AG09309 (cell line): ENCODE measurements at regions not wholly inside any gene's neighbourhood (a gene's known extent, or its start where the extent isn't known, plus 50 kb on each side); places are given as distances from the start of the nearest gene placed in this dataset.

ENCODE experiments used
- DNase-seq: peaks from one replicate; pipeline ENCODE4 v3.0.0-alpha.2; 2010; ENCODE audit warnings: low read depth
- H3K4me3 ChIP-seq: 2 replicates; pipeline ENCODE4 v1.5.1; 2011; ENCODE audit warnings: mild to moderate bottlenecking, low read depth, low read length, moderate library complexity; ENCODE audit not compliant: control insufficient read depth
- CTCF ChIP-seq: IDR thresholded peaks from 2 replicates; pipeline ENCODE4 v1.5.1; 2011; ENCODE audit warnings: mild to moderate bottlenecking, low read depth, low read length, inconsistent platforms; ENCODE audit not compliant: insufficient read depth, control insufficient read depth; ENCODE audit errors: missing control alignments

GRCh38 chr4:13762130-13762529 is 134.6 kb upstream of the BOD1L1 start:
- DNase-seq = no peak
- TF ChIP-seq CTCF = no peak
- no peak overlapping the region for H3K4me3 ChIP-seq

GRCh38 chr4:13763707-13764106 is 136.2 kb upstream of the BOD1L1 start:
- no peak for DNase-seq
- no peak overlapping the region for H3K4me3 ChIP-seq
- no peak for TF ChIP-seq CTCF

DNA sequence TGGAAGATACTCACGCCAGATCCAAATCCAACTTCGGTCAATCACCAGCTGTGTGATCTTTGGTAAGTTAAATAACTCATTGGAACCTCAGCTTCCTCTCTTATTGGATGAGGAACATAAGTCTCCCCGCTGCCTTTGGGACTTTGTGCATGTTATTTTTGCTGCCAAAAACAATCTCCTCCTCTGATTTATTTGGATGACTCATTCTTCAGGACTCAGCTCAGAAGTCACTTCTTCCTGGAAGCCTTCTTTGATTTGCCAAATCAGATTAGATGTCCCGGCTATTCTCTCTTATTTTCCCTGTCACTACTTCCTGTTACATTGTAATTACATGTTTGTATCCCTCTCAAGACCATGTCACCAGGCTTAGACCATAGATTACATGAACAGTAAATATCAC is 138.0 kb upstream of the BOD1L1 start:
- no peak overlapping the region for H3K4me3 ChIP-seq
- TF ChIP-seq CTCF = no peak
- DNase-seq = no peak

DNA sequence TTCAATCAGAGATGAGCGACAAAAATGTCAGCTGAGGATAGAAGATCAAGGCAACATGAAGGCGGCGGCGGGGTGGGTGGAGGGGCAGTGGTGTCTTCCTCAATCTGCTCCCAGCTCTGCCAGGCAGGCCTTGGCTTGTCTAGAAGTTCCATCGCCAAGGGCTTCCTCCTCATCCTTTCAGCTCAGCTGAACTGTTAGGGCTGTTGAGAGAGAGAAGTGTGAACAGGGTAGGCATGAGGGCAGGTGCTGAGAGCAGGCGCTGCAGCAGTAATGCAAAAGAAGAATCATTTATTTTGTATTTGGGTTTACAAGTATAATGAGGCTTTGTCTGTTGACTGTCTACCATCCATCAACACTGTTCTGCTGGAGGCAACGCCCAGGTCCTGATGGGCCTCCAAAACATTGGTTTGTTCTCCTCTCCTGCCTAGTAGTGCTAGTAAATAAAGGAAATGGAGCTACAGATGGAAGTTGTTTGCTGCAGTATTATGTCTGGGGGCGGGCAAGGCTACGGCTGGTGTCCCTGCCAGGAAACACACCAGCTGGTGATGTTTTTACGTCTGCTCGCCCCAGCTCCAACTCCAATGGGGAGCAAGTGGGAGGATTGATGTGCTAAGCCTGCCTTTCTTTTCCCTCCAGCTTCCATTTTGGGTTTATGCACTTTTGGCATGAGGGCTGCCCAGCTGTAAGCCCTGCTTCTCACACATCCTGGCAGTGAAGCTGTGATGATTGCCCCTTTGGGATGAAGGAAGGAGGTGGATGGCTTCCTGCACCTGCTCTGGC is 139.4 kb upstream of the BOD1L1 start:
- no peak for DNase-seq
- H3K4me3 ChIP-seq = no peak overlapping the region
- no peak for TF ChIP-seq CTCF

- H3K4me3 ChIP-seq = no peak overlapping the region
- no peak for TF ChIP-seq CTCF
- no peak for DNase-seq
Observed at GRCh38 chr4:13777341-13777740, 149.8 kb upstream of the BOD1L1 start.

- TF ChIP-seq CTCF = no peak
- no peak for DNase-seq
- H3K4me3 ChIP-seq = no peak overlapping the region
Observed at GRCh38 chr4:13778367-13778766, 150.8 kb upstream of the BOD1L1 start.
